Activated CD4-positive, alpha-beta T cell treated with anti-CD3 and anti-CD28 coated beads, Interleukin-2, amount 50 U/mL, for 4 hours (primary cell): ENCODE measurements at regions not wholly inside any gene's neighbourhood (a gene's known extent, or its start where the extent isn't known, plus 50 kb on each side); places are given as distances from the start of the nearest gene placed in this dataset.

Source experiments
- DNase-seq, 2 experiments: peaks; one replicate each; pipeline ENCODE4 v3.0.0-alpha.2; 2020

- no peak for DNase-seq
Observed at GRCh38 chr2:58667137-58667774, 426.1 kb upstream of the FANCL start.

GRCh38 chr2:58666323-58666970, 425.3 kb upstream of the FANCL start:
- DNase-seq = no peak

GRCh38 chr2:58665154-58665553, 424.0 kb upstream of the FANCL start:
- DNase-seq = no peak

- no peak for DNase-seq
Observed at GRCh38 chr2:58664523-58665151, 423.5 kb upstream of the FANCL start.

DNA sequence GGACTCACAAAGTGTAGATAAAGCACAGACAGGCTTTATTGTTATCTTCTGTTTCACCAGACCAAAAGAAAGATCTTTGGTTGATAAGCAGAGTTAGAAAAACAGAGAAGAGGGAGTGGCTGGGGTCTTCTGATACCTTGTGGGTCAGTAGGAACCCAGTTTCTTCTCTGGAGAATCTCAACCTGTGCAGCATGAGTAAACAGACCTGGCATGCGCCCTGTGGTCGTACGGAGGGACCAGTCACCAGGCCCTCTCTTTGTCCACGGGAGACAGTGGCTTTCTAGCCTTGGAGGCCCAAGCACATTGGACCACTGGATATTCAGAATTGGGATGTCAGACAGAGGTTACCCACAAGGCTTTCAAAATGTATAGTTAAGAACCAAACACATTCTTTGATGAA, 418.9 kb upstream of the FANCL start:
- no peak for DNase-seq

GRCh38 chr2:58655152-58655551, 414.0 kb upstream of the FANCL start:
- DNase-seq = no peak

DNA sequence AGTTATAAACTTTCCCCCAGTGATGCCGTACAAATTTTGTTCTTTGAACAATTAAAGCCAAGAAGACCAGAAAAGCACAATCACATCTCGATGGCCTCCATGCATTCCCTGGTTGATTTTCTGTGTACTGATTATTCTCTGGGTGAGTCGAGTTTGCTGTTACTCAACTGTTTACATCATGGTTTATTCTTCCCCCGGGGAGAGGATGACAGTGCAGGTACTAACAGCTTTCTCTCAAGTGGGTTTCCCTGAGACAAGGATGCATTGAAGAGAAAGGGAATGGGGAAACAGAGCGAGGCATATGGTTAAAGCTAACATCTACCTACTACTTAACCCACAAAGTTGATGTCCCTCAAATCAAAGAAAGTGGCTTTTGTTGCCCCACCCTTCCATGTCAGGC, 410.8 kb upstream of the FANCL start:
- DNase-seq = no peak

DNA sequence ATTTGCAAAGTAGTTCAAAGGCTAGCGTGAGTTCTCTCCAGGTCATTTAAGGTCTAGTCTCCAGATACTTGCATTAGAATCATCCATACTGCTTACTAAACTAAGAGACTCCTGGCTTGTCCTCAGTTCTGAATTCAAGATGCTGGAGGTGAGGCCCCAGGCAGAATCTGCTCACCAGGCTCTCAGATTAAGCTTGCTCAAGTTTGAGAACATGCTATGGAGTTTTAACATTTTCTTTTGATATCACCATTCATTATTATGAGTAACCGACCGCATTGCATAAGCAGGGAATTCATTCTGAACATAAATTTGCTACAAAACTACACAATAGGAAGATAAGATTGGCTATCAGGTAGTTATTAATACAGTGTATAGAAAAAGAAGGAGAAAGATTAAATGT, 409.7 kb upstream of the FANCL start:
- no peak for DNase-seq

- no peak for DNase-seq
Observed at GRCh38 chr2:58649756-58650155, 408.6 kb upstream of the FANCL start.

DNA sequence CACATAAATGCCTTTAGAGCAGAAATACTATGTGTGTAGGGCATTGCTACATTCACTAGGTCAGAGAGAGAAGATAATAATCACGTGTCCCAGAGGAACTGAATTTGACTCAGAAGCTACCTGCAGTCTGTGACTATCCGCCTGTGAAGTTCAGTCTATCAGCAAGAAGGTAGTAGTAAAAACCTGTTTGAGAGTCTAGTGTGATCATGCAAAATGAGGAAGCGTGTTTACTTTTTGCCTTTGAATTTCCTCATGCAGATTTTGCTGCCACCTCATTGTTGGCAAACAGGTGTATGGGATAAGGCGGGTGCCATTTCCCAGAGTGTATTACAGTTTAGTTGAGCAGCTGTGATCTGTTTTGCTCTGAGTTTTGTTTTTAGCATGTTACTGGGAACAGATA, 403.9 kb upstream of the FANCL start:
- no peak for DNase-seq

DNA sequence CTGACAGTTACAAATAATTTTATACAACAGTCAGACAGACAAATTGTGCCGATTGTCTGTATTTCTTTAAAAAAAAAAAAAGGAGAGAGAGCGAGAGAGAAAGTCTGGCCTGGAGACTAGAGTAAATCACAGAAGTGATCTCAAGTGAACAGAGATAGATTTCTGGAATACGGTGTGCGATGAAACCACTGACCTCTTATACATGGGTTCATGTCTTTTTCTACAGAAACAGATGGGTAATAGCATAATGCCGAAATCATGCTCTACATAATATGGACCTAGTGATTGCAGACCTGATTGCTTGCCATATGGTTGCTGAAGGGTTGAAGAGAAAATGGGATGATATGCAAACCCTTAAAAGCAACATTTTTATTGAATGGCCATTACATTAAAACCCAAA, 403.3 kb upstream of the FANCL start:
- no peak for DNase-seq

GRCh38 chr2:58641001-58641400, 399.9 kb upstream of the FANCL start:
- no peak for DNase-seq

DNA sequence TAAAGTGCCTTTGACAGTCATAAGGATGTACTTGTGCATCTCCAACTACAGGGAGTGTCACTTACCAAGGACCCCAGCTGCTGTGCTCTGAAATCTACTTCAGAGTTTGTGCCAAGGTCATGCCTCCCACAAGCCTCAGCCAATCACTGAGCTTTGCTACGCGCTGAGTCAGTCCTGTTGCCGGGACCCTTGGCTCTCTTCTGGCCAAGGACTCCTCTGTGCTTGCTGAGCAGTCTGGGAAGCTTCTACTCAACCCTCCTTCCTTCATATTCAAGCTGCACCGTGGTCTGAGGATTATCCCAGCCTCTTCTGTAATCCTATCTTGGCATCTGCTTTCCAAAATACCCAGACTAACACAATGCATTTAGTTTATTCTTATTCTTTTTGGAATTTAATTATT, 398.9 kb upstream of the FANCL start:
- DNase-seq = no peak

DNA sequence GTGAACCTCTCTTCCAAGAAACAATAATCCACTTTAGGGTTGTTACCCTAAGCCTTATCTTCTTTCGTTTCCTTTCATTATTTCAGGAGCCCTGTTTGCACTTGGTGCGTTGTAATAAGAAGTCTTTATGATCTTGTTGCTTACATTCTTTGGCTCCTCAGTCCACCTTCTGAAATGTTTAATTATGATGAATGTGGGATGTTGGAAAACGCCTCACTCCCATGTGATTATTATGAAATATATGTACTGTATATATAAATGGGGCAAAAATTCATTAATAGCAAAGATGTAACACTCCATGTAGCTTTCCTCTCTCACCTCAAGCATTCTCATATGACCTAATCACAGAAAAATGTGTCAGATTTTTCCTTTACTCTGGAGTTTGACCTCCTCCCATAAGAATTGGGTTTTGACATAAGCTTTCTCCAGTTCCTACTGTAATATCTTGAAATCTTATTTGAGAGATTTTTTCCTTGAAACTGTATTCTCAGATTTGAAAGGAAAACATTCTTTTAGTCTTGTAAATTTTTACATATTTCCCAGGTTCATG, 397.2 kb upstream of the FANCL start:
- DNase-seq = no peak

GRCh38 chr2:58636872-58637271, 395.7 kb upstream of the FANCL start:
- DNase-seq = no peak

DNA sequence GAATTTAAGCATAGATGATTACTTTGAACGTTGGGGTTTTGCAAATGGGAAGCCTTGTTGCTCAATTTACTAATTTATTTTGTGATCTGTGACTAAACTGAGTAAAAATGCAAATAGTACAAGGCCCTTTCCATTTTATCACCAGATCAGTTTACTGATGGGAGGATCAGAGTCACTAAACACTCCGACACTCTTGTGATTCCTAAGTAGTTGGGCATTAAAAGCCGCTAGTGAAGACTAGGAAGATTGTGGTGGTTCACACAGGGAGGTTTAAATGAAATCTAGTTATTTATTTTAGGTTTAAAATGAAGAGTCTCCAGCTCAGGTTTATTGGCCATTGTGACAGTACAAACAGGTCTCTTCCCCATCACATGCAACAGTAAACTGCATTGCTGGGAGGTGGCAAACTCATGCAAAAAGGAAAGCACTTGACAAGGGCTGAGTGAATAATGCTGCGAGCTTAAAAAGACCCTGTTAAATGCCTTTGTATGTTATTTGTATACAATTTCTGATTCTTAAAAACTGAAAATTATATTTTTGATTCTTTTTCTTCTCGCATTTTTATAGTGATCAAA, 394.8 kb upstream of the FANCL start:
- no peak for DNase-seq

- no peak for DNase-seq
Observed at GRCh38 chr2:58634653-58635370, 393.7 kb upstream of the FANCL start.

GRCh38 chr2:58633613-58634365, 392.7 kb upstream of the FANCL start:
- no peak for DNase-seq

DNA sequence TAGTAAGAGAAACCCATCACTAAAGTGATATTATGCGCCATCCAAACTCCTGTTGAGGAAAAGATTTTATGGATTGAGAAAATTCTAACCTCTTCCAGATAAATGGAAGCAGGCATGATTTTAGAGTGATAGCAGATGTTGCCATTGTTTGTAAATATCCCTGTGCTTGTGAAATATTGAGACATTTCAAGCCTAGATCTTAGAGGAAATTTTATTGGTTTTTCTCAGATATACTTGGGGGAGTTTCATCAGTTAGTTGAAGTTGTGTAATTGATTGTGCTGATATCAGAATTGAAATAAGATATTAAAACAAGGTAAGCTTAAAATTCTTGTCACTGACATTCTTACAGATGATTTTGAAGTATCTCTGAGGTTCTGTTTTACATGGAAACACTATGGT, 390.9 kb upstream of the FANCL start:
- no peak for DNase-seq

- no peak for DNase-seq
Observed at GRCh38 chr2:58629545-58630119, 388.5 kb upstream of the FANCL start.

DNA sequence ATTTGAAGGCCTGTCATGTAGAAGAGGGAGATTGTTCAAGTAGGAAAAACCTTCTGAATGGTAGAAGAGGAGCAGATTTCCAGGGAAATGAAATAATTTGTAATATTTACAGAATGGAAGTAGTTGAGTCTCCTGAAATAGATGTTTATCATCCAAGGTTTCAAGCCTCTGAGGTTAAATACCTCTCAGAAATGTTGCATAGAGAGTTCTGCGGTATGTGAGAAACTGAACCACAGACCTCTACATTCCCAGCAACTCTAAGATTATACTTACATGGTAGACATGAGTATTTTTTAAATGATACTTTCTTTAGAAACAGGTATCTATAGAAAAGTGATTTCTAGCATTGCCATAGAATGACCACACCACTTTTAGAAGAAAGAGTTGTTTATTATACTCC, 379.8 kb upstream of the FANCL start:
- no peak for DNase-seq

- no peak for DNase-seq
Observed at GRCh38 chr2:58620093-58620492, 379.0 kb upstream of the FANCL start.
